Kidney (tissue), 13 donors: ENCODE measurements at regions not wholly inside any gene's neighbourhood (a gene's known extent, or its start where the extent isn't known, plus 50 kb on each side); places are given as distances from the start of the nearest gene placed in this dataset.

Experiments used
- DNase-seq, 5 donors: peaks; one replicate each; pipeline ENCODE4 v3.0.0-alpha.2; 2013 to 2020
- FAIRE-seq: peaks from 2 replicates; lab custom pipeline; 2012; peaks lifted over from hg19 to GRCh38; lab: Jason Lieb, UNC
- H3K27ac ChIP-seq, 2 donors: one replicate each; pipeline ENCODE4 v1.7.0; 2013; ENCODE audit warnings: low read depth in 2 of 2, low read length in 2 of 2, inconsistent platforms in 1 of 2
- H3K27me3 ChIP-seq: one replicate; pipeline ENCODE4 v1.7.1; 2013; ENCODE audit warnings: low read length, inconsistent platforms; ENCODE audit not compliant: control insufficient read depth, insufficient read depth
- H3K36me3 ChIP-seq, 3 donors: one replicate each; pipeline versions ENCODE4 v1.7.0 to v1.7.1; 2013; ENCODE audit warnings: low read length in 3 of 3, control low read depth in 1 of 3, inconsistent platforms in 1 of 3; ENCODE audit not compliant: insufficient read depth in 3 of 3, control insufficient read depth in 2 of 3
- H3K4me1 ChIP-seq, 3 donors: one replicate each; pipeline versions ENCODE4 v1.7.0 to v1.7.1; 2013; ENCODE audit warnings: low read length in 3 of 3, inconsistent platforms in 1 of 3, low read depth in 1 of 3; ENCODE audit not compliant: control insufficient read depth in 2 of 3, insufficient read depth in 2 of 3
- H3K4me3 ChIP-seq, 3 donors: one replicate each; pipeline versions ENCODE4 v1.7.0 to v1.8.1; 2013; ENCODE audit warnings: low read length in 3 of 3, control low read depth in 1 of 3, inconsistent platforms in 1 of 3
- H3K9ac ChIP-seq, 3 donors: one replicate each; pipeline versions ENCODE4 v1.7.0 to v1.7.1; 2013; ENCODE audit warnings: low read length in 3 of 3, control low read depth in 1 of 3, inconsistent platforms in 1 of 3
- H3K9me3 ChIP-seq, 3 donors: one replicate each; pipeline versions ENCODE4 v1.7.0 to v1.7.1; 2013; ENCODE audit warnings: low read length in 3 of 3, control low read depth in 1 of 3, inconsistent platforms in 1 of 3; ENCODE audit not compliant: control insufficient read depth in 2 of 3, insufficient read depth in 1 of 3
- CTCF ChIP-seq: IDR thresholded peaks from 3 replicates; pipeline ENCODE4 v1.5.1; 2012; ENCODE audit warnings: mild to moderate bottlenecking, moderate library complexity, borderline replicate concordance; ENCODE audit not compliant: insufficient read depth; ENCODE audit errors: extremely low read depth
- intact Hi-C: fragments of 100-400 bp; cut with DNase I; formaldehyde crosslinking; loops from one replicate; pipeline ENCODE4 v1.11.1; 2022
- donor health status: control.
- donor health status: control.
- donor health status: control.
- donor health status: control.
- donor health status: control.
- donor health status: DM: yes; HTN: yes; CAD: no.
- donor health status: Normal renal cell carcinoma (clear cell type).

GRCh38 chr11:130606178-130606577 lies 157.7 kb downstream of the ADAMTS15 start:
- TF ChIP-seq CTCF, result no peak
- H3K9me3 ChIP-seq, result no peaks in the 10 kb centered on the region
- no peaks in the 10 kb centered on the region for H3K27me3 ChIP-seq
- H3K27ac ChIP-seq, result no peak overlapping the region
- no peak overlapping the region for H3K4me3 ChIP-seq
- H3K9ac ChIP-seq, result no peak overlapping the region
- no peak for DNase-seq
- intact Hi-C loops, result no loop called here
- no peaks in the 10 kb centered on the region for H3K36me3 ChIP-seq
- FAIRE-seq, result no peak
- H3K4me1 ChIP-seq, result peaks cover 0 to 5% (median 0%) of the 10 kb centered on the region in 3 donors

GRCh38 chr11:130606781-130607511 lies 158.5 kb downstream of the ADAMTS15 start:
- Histone ChIP-seq H3K9me3 (peaks cover 0 to 2% (median 0%) of the 10 kb centered on the region in 3 donors), H3K27me3 (no peaks in the 10 kb centered on the region), H3K4me1 (peaks cover 0 to 2% (median 0%) of the 10 kb centered on the region in 3 donors), H3K36me3 (no peaks in the 10 kb centered on the region), H3K27ac (no peak overlapping the region), H3K4me3 (no peak overlapping the region), H3K9ac (no peak overlapping the region)
- intact Hi-C loops, result no loop called here
- no peak for TF ChIP-seq CTCF
- DNase-seq, result peak; percentile 74 to 90 (median 82)
- FAIRE-seq, result no peak

GRCh38 chr11:130608287-130608686 lies 159.8 kb downstream of the ADAMTS15 start:
- TF ChIP-seq CTCF, result no peak
- intact Hi-C loops, result no loop called here
- Histone ChIP-seq H3K4me1 (peaks cover 0 to 2% (median 0%) of the 10 kb centered on the region in 3 donors), H3K9ac (no peak overlapping the region), H3K36me3 (no peaks in the 10 kb centered on the region), H3K9me3 (peaks cover 0 to 5% (median 0%) of the 10 kb centered on the region in 3 donors), H3K27ac (no peak overlapping the region), H3K27me3 (no peaks in the 10 kb centered on the region), H3K4me3 (no peak overlapping the region)
- FAIRE-seq, result no peak
- DNase-seq, result peak in 1 of 5 donors; percentile 12
